ENCODE measurements at regions not wholly inside any gene's neighbourhood (a gene's known extent, or its start where the extent isn't known, plus 50 kb on each side); places are given as distances from the start of the nearest gene placed in this dataset.
"Not testable (repeated sequence)": the region's sequence is repeated elsewhere in the genome, so short reads cannot be mapped to it uniquely, and the experiment has no call there.

DNA sequence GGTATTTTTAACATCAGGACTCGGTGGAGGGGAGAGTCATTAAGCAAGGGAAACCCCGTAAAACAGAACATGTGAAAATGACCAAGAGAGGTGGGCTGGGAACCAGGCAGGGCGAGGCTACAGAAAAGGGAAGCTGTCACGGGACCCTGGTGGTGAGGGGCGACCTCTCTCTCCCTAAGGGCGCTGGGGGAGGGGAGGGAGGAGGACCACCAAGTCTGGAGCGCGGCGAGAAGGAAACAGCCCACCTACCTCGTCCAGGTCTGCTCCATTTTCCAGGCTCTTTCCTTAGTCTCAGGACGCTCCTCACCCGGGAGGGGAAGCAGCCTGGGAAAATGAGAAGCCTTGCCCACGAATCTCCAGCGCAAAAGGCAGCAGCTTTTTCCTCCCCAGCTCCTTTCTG is 181.9 kb upstream of the NBPF9 start:
- not testable (repeated sequence) for H2BK120ac ChIP-seq (ENCODE audit: low read depth, low read length); H3K36me3 ChIP-seq (replicated peaks in 1 of 2; ENCODE audit: control insufficient read depth in 2 of 2, insufficient read depth in 2 of 2, low read length in 2 of 2); H3K9ac ChIP-seq (ENCODE audit: low read depth, low read length, poor library complexity); H3K4me3 ChIP-seq (ENCODE audit: low read length in 2 of 2); H3K27ac ChIP-seq (replicated peaks; ENCODE audit: low read length); H2AK5ac ChIP-seq (ENCODE audit: low read depth, low read length); H2BK12ac ChIP-seq (ENCODE audit: low read length); H3K27me3 ChIP-seq (ENCODE audit: control insufficient read depth in 3 of 3, insufficient read depth in 3 of 3, low read depth in 1 of 3, low read length in 3 of 3); H2BK5ac ChIP-seq (ENCODE audit: low read length); H3K4me2 ChIP-seq (ENCODE audit: insufficient read depth, low read length, poor library complexity, severe bottlenecking); DNase-seq (ENCODE audit: low spot score); H3K4ac ChIP-seq (ENCODE audit: low read length); H3K23ac ChIP-seq (ENCODE audit: low read depth, low read length, poor library complexity); H2AFZ ChIP-seq (ENCODE audit: low read length); H3K9me3 ChIP-seq (replicated peaks in 1 of 2; ENCODE audit: control insufficient read depth in 2 of 2, insufficient read depth in 1 of 2, low read depth in 1 of 2, low read length in 2 of 2); H3K18ac ChIP-seq (ENCODE audit: low read length); H3K14ac ChIP-seq (ENCODE audit: low read length); H4K91ac ChIP-seq (ENCODE audit: low read depth, low read length, poor library complexity); H4K8ac ChIP-seq (ENCODE audit: low read depth, low read length); H3K79me1 ChIP-seq (ENCODE audit: low read depth, low read length); H3K4me1 ChIP-seq (ENCODE audit: control insufficient read depth in 2 of 2, insufficient read depth in 1 of 2, low read depth in 1 of 2, low read length in 2 of 2); H2BK15ac ChIP-seq (ENCODE audit: low read length)
- WGBS, 2 donors (ENCODE audit: extremely low coverage in 2 of 2, insufficient read length in 2 of 2, insufficient replicate concordance in 1 of 2), result no CpG with 5 or more reads among the region's 14 CpGs

GRCh38 chr1:149285638-149286037 is 182.3 kb upstream of the NBPF9 start:
- not testable (repeated sequence) for H3K9ac ChIP-seq (ENCODE audit: low read depth, low read length, poor library complexity); H2BK12ac ChIP-seq (ENCODE audit: low read length); H3K18ac ChIP-seq (ENCODE audit: low read length); H3K4me2 ChIP-seq (ENCODE audit: insufficient read depth, low read length, poor library complexity, severe bottlenecking); H2AFZ ChIP-seq (ENCODE audit: low read length); H3K4me1 ChIP-seq (ENCODE audit: control insufficient read depth in 2 of 2, insufficient read depth in 1 of 2, low read depth in 1 of 2, low read length in 2 of 2); H2BK120ac ChIP-seq (ENCODE audit: low read depth, low read length); H3K23ac ChIP-seq (ENCODE audit: low read depth, low read length, poor library complexity); H3K27ac ChIP-seq (replicated peaks; ENCODE audit: low read length); H3K27me3 ChIP-seq (ENCODE audit: control insufficient read depth in 3 of 3, insufficient read depth in 3 of 3, low read depth in 1 of 3, low read length in 3 of 3); H3K79me1 ChIP-seq (ENCODE audit: low read depth, low read length); H3K9me3 ChIP-seq (replicated peaks in 1 of 2; ENCODE audit: control insufficient read depth in 2 of 2, insufficient read depth in 1 of 2, low read depth in 1 of 2, low read length in 2 of 2); H2BK5ac ChIP-seq (ENCODE audit: low read length); H4K91ac ChIP-seq (ENCODE audit: low read depth, low read length, poor library complexity); H2BK15ac ChIP-seq (ENCODE audit: low read length); H3K14ac ChIP-seq (ENCODE audit: low read length); H3K36me3 ChIP-seq (replicated peaks in 1 of 2; ENCODE audit: control insufficient read depth in 2 of 2, insufficient read depth in 2 of 2, low read length in 2 of 2); H3K4ac ChIP-seq (ENCODE audit: low read length); H4K8ac ChIP-seq (ENCODE audit: low read depth, low read length); H3K4me3 ChIP-seq (ENCODE audit: low read length in 2 of 2); DNase-seq (ENCODE audit: low spot score); H2AK5ac ChIP-seq (ENCODE audit: low read depth, low read length)
- no CpG with 5 or more reads among the region's 38 CpGs for WGBS, 2 donors (ENCODE audit: extremely low coverage in 2 of 2, insufficient read length in 2 of 2, insufficient replicate concordance in 1 of 2)

DNA sequence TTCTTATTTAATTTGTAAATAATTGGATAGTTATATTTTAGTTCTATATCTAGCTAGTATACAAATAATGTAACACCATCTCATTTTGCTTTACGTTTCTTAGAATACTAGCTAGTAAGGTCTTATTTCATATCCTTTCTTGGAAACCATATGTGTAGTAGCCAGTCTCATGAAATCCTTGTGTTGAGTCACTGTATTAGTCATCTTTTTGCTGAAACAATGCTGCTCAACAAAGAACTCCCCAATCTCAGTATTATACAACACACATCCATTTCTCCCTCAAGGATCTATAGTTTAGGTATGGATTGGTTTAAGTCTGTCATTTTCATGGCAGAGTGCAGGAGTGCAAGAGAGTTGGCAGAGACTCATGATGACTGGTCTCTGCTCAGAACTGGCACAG is 185.2 kb upstream of the NBPF9 start:
- H4K8ac ChIP-seq (ENCODE audit: low read depth, low read length); H2AK5ac ChIP-seq (ENCODE audit: low read depth, low read length); H4K91ac ChIP-seq (ENCODE audit: low read depth, low read length, poor library complexity); H2BK12ac ChIP-seq (ENCODE audit: low read length); DNase-seq (ENCODE audit: low spot score); H3K4me1 ChIP-seq (ENCODE audit: control insufficient read depth in 2 of 2, insufficient read depth in 1 of 2, low read depth in 1 of 2, low read length in 2 of 2); H3K9me3 ChIP-seq (replicated peaks in 1 of 2; ENCODE audit: control insufficient read depth in 2 of 2, insufficient read depth in 1 of 2, low read depth in 1 of 2, low read length in 2 of 2); H3K4me2 ChIP-seq (ENCODE audit: insufficient read depth, low read length, poor library complexity, severe bottlenecking); H3K4ac ChIP-seq (ENCODE audit: low read length); H2BK15ac ChIP-seq (ENCODE audit: low read length); H2BK120ac ChIP-seq (ENCODE audit: low read depth, low read length); H3K14ac ChIP-seq (ENCODE audit: low read length); H3K27ac ChIP-seq (replicated peaks; ENCODE audit: low read length); H3K4me3 ChIP-seq (ENCODE audit: low read length in 2 of 2); H3K23ac ChIP-seq (ENCODE audit: low read depth, low read length, poor library complexity); H3K27me3 ChIP-seq (ENCODE audit: control insufficient read depth in 3 of 3, insufficient read depth in 3 of 3, low read depth in 1 of 3, low read length in 3 of 3); H3K9ac ChIP-seq (ENCODE audit: low read depth, low read length, poor library complexity); H3K79me1 ChIP-seq (ENCODE audit: low read depth, low read length); H3K18ac ChIP-seq (ENCODE audit: low read length); H3K36me3 ChIP-seq (replicated peaks in 1 of 2; ENCODE audit: control insufficient read depth in 2 of 2, insufficient read depth in 2 of 2, low read length in 2 of 2); H2AFZ ChIP-seq (ENCODE audit: low read length); H2BK5ac ChIP-seq (ENCODE audit: low read length): not testable (repeated sequence)
- no CpG with 5 or more reads among the region's 1 CpG for WGBS, 2 donors (ENCODE audit: extremely low coverage in 2 of 2, insufficient read length in 2 of 2, insufficient replicate concordance in 1 of 2)

GRCh38 chr1:149300478-149301218 is 174.2 kb upstream of the NBPF19 start:
- H3K4me3 ChIP-seq (ENCODE audit: low read length in 2 of 2), result not testable (repeated sequence)
- WGBS, 2 donors (ENCODE audit: extremely low coverage in 2 of 2, insufficient read length in 2 of 2, insufficient replicate concordance in 1 of 2), result no CpG with 5 or more reads among the region's 3 CpGs

More at GRCh38 chr1:149300478-149301218, 174.2 kb upstream of the NBPF19 start:
- not testable (repeated sequence) for H3K9me3 ChIP-seq (replicated peaks in 1 of 2; ENCODE audit: control insufficient read depth in 2 of 2, insufficient read depth in 1 of 2, low read depth in 1 of 2, low read length in 2 of 2); H2BK120ac ChIP-seq (ENCODE audit: low read depth, low read length); H2AFZ ChIP-seq (ENCODE audit: low read length); H4K91ac ChIP-seq (ENCODE audit: low read depth, low read length, poor library complexity); DNase-seq (ENCODE audit: low spot score); H3K4me2 ChIP-seq (ENCODE audit: insufficient read depth, low read length, poor library complexity, severe bottlenecking); H2BK15ac ChIP-seq (ENCODE audit: low read length); H3K4me1 ChIP-seq (ENCODE audit: control insufficient read depth in 2 of 2, insufficient read depth in 1 of 2, low read depth in 1 of 2, low read length in 2 of 2); H3K14ac ChIP-seq (ENCODE audit: low read length); H2BK12ac ChIP-seq (ENCODE audit: low read length); H3K79me1 ChIP-seq (ENCODE audit: low read depth, low read length); H3K4ac ChIP-seq (ENCODE audit: low read length); H3K27ac ChIP-seq (replicated peaks; ENCODE audit: low read length); H4K8ac ChIP-seq (ENCODE audit: low read depth, low read length); H3K9ac ChIP-seq (ENCODE audit: low read depth, low read length, poor library complexity); H3K18ac ChIP-seq (ENCODE audit: low read length); H3K23ac ChIP-seq (ENCODE audit: low read depth, low read length, poor library complexity); H3K36me3 ChIP-seq (replicated peaks in 1 of 2; ENCODE audit: control insufficient read depth in 2 of 2, insufficient read depth in 2 of 2, low read length in 2 of 2); H2AK5ac ChIP-seq (ENCODE audit: low read depth, low read length); H2BK5ac ChIP-seq (ENCODE audit: low read length); H3K27me3 ChIP-seq (ENCODE audit: control insufficient read depth in 3 of 3, insufficient read depth in 3 of 3, low read depth in 1 of 3, low read length in 3 of 3)
